Esophagus muscularis mucosa (tissue), 4 donors: ENCODE measurements at regions not wholly inside any gene's neighbourhood (a gene's known extent, or its start where the extent isn't known, plus 50 kb on each side); places are given as distances from the start of the nearest gene placed in this dataset.

Experiments
- DNase-seq: peaks from one replicate; pipeline ENCODE4 v3.0.0-alpha.2; 2017; ENCODE audit errors: extremely low spot score
- H3K27ac ChIP-seq, 4 donors: fragments of 200-600 bp; sonication (generic); replicated peaks in 1 of 4; 1 replicate in 3 of 4; 2 replicates in 1 of 4; pipeline ENCODE4 v1.5.1; 2016 to 2019; ENCODE audit warnings: mild to moderate bottlenecking in 1 of 4
- H3K27me3 ChIP-seq, 4 donors: fragments of 200-600 bp; sonication (generic); one replicate each; pipeline versions ENCODE4 v1.5.1 to v1.6.0; 2016 to 2019
- H3K36me3 ChIP-seq, 4 donors: fragments of 200-600 bp; sonication (generic); one replicate each; pipeline ENCODE4 v1.5.1; 2016 to 2019
- H3K4me1 ChIP-seq, 4 donors: fragments of 200-600 bp; sonication (generic); one replicate each; pipeline ENCODE4 v1.5.1; 2016 to 2019
- H3K4me3 ChIP-seq, 4 donors: fragments of 200-600 bp; sonication (generic); 1 replicate in 2 of 4; 2 replicates in 2 of 4; pipeline ENCODE4 v1.5.1; 2016 to 2019; ENCODE audit warnings: mild to moderate bottlenecking in 4 of 4, moderate library complexity in 1 of 4
- H3K9me3 ChIP-seq, 4 donors: fragments of 200-600 bp; sonication (generic); 1 replicate in 3 of 4; 2 replicates in 1 of 4; pipeline ENCODE4 v1.5.1; 2016 to 2019
- EP300 ChIP-seq: sonication (generic); formaldehyde crosslinking; IDR thresholded peaks from one replicate; pipeline ENCODE4 v1.6.1; 2017; ENCODE audit warnings: antibody characterized with exemption
- POLR2A ChIP-seq: fragments of 450-650 bp; IDR thresholded peaks from one replicate; pipeline ENCODE4 v1.6.1; 2017; ENCODE audit warnings: antibody characterized with exemption, moderate library complexity, mild to moderate bottlenecking, low read depth
- POLR2AphosphoS5 ChIP-seq, 2 donors: sonication (generic); formaldehyde crosslinking; IDR thresholded peaks; one replicate each; pipeline ENCODE4 v1.6.1; 2017; ENCODE audit warnings: antibody characterized with exemption in 2 of 2
- WGBS: methylation state at CpG from one replicate; pipeline ENCODE4 v1.1.5; 2018; 5-methylcytosine and 5-hydroxymethylcytosine counted together
- intact Hi-C: fragments of 100-400 bp; cut with DNase I; formaldehyde crosslinking; loops from one replicate; pipeline ENCODE4 v1.15.1; 2023
- TF ChIP-seq, protein P1 (sequence below), 3 experiments: fragments of 200-600 bp in 2 of 3; fragments of 450-650 bp in 1 of 3; sonication (generic) in 2 of 3; IDR thresholded peaks; one replicate each; pipeline ENCODE4 v1.5.1; 2017 to 2019; ENCODE audit warnings: antibody characterized with exemption in 3 of 3, mild to moderate bottlenecking in 2 of 3, moderate library complexity in 1 of 3

DNA sequence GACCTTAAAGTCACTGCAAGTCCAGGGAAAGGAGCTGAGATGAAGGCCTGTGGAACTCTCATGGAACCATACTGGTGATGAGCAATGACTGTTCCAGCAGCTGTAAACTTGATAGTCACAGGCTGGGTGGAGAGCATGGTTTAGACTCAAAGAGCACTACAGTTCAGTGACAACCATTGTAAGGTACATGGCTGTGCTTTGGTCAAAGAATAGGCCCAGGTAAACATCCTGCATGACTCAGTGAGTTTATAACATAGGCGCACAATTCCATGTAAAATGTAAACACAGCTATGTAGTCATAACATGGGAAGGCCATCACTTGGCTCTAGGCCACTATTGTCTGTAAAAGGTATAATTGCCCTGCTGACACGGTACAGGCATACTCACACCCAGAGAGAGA lies 119.3 kb upstream of the FSCB start:
- no peak overlapping the region for H3K27ac ChIP-seq
- WGBS: 78% methylated on average over 2 of the region's 2 CpGs
- H3K4me1 ChIP-seq: no peaks in the 10 kb centered on the region
- no peaks in the 10 kb centered on the region for H3K9me3 ChIP-seq
- no peaks in the 10 kb centered on the region for H3K27me3 ChIP-seq
- no peak for TF ChIP-seq EP300
- TF ChIP-seq POLR2AphosphoS5 (IDR thresholded peaks at IDR 0.05): no peak
- TF ChIP-seq, protein P1, sequence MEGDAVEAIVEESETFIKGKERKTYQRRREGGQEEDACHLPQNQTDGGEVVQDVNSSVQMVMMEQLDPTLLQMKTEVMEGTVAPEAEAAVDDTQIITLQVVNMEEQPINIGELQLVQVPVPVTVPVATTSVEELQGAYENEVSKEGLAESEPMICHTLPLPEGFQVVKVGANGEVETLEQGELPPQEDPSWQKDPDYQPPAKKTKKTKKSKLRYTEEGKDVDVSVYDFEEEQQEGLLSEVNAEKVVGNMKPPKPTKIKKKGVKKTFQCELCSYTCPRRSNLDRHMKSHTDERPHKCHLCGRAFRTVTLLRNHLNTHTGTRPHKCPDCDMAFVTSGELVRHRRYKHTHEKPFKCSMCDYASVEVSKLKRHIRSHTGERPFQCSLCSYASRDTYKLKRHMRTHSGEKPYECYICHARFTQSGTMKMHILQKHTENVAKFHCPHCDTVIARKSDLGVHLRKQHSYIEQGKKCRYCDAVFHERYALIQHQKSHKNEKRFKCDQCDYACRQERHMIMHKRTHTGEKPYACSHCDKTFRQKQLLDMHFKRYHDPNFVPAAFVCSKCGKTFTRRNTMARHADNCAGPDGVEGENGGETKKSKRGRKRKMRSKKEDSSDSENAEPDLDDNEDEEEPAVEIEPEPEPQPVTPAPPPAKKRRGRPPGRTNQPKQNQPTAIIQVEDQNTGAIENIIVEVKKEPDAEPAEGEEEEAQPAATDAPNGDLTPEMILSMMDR (IDR thresholded peaks at IDR 0.05): no peak
- TF ChIP-seq POLR2A: no peak
- H3K36me3 ChIP-seq: no peaks in the 10 kb centered on the region
- no peak overlapping the region for H3K4me3 ChIP-seq
- DNase-seq: no peak
- intact Hi-C loops: no loop called here

DNA sequence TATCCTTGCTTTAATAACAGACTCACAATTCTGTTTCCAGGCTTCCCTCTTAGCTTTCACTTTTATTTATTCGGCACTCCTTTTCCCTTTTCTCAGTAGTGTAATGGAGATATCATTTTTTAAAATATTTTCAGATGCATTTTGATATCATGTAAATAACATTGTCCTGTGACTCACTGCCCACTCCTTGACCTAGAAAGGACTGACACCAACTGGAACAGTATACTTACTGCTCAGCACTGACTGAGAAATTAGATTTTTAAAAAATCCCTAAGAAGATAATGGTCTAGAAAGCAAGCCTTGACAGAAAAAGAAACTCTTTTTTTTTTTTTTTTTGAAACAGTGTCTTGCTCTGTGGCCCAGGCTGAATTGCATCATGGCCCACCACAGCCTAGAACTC lies 118.0 kb upstream of the FSCB start:
- H3K4me3 ChIP-seq: no peak overlapping the region
- WGBS: 64% methylated on average over 1 of the region's 1 CpG
- H3K4me1 ChIP-seq: no peaks in the 10 kb centered on the region
- no peaks in the 10 kb centered on the region for H3K36me3 ChIP-seq
- H3K27me3 ChIP-seq: no peaks in the 10 kb centered on the region
- H3K27ac ChIP-seq: no peak overlapping the region
- intact Hi-C loops: no loop called here
- TF ChIP-seq, protein P1 (IDR thresholded peaks at IDR 0.05): no peak
- TF ChIP-seq POLR2A: no peak
- no peak for TF ChIP-seq POLR2AphosphoS5 (IDR thresholded peaks at IDR 0.05)
- no peak for TF ChIP-seq EP300
- no peaks in the 10 kb centered on the region for H3K9me3 ChIP-seq
- no peak for DNase-seq

DNA sequence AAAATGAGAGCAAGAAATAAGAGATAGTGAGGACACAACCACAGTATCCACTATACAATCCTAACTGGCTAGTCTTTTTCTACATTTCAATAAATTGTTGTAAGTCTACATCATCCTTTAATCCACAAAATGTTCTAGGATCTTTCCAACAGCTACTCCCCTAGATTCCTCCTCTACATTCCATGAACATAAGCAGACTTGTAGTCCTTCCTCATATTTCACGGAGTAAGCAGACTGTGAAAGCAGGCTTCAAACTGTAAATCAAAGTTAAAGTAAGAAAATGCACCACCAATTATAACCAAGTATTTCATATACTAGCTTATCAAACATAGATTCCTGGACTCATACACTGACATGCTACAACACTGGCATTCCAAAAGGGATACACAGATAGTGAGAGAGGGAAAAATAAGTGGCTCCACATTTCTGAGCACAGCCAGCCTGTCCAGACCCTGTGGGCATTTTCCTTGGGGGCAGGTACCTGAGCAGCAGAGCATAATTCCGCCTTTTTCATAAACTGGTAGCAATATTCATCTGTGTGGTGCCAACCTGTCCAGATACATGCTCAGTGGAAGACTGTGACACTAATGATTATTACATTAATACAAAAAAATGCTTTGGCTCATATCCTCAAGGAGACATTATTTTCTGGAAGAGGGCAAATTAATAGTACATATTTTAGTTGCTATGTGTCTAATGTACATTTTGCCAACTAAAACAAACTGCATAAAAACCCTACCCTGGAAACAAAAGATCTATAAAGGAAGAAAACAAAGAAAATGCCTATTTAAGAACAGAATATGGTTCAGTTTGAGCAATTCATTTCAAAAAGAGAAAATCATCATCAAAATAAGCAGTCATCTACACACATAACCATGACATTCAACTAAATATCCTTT lies 113.3 kb upstream of the FSCB start:
- no peaks in the 10 kb centered on the region for H3K27me3 ChIP-seq
- H3K9me3 ChIP-seq: no peaks in the 10 kb centered on the region
- no peaks in the 10 kb centered on the region for H3K36me3 ChIP-seq
- H3K27ac ChIP-seq: no peak overlapping the region
- TF ChIP-seq POLR2A: no peak
- TF ChIP-seq EP300: no peak
- no peak for TF ChIP-seq POLR2AphosphoS5 (IDR thresholded peaks at IDR 0.05)
- TF ChIP-seq, protein P1 (IDR thresholded peaks at IDR 0.05): no peak
- intact Hi-C loops: no loop called here
- no peaks in the 10 kb centered on the region for H3K4me1 ChIP-seq
- 69% methylated on average over 2 of the region's 2 CpGs for WGBS
- no peak overlapping the region for H3K4me3 ChIP-seq
- DNase-seq: no peak

DNA sequence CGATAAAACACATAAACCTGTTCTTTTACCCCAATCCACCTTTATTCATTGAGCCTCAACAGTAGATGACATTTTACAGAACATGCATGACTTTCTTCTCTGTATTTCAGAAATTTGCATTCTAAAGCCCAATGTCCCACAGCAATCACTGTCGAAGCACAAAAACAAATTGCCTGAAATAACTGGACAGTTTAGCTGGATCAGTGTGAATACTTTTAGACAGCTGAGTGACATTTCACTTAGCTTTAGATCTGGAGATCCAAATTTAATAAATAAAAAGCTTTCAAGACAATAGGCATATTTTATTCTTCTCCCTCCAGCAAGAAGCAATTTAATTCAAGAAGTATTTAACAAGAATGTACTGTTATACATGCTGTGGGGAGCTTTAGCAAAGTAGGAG lies 109.1 kb upstream of the FSCB start:
- Histone ChIP-seq H3K9me3 (no peaks in the 10 kb centered on the region), H3K36me3 (no peaks in the 10 kb centered on the region), H3K4me1 (no peaks in the 10 kb centered on the region), H3K27me3 (no peaks in the 10 kb centered on the region), H3K4me3 (no peak overlapping the region), H3K27ac (no peak overlapping the region)
- DNase-seq: no peak
- intact Hi-C loops: no loop called here
- no peak for TF ChIP-seq POLR2AphosphoS5 (IDR thresholded peaks at IDR 0.05)
- no peak for TF ChIP-seq EP300
- TF ChIP-seq, protein P1 (IDR thresholded peaks at IDR 0.05): no peak
- TF ChIP-seq POLR2A: no peak
- WGBS: 96% methylated on average over 2 of the region's 2 CpGs
